Erythroblast (primary cell): ENCODE measurements at regions not wholly inside any gene's neighbourhood (a gene's known extent, or its start where the extent isn't known, plus 50 kb on each side); places are given as distances from the start of the nearest gene placed in this dataset.

ENCODE experiments used
- GATA1 ChIP-seq: IDR thresholded peaks from 2 replicates; pipeline ENCODE4 v1.6.1; 2011; ENCODE audit warnings: low read depth, mild to moderate bottlenecking, control low read depth, low read length, moderate library complexity
- POLR2A ChIP-seq: IDR thresholded peaks from 2 replicates; pipeline ENCODE4 v1.6.1; 2011; ENCODE audit warnings: mild to moderate bottlenecking, low read length

- TF ChIP-seq POLR2A = no peak
- no peak for TF ChIP-seq GATA1
These were observed 134.4 kb upstream of the PRDX6 start for GRCh38 chr1:173342736-173343135.
